ENCODE measurements at regions not wholly inside any gene's neighbourhood (a gene's known extent, or its start where the extent isn't known, plus 50 kb on each side); places are given as distances from the start of the nearest gene placed in this dataset.

GRCh38 chr11:122062763-122063162, 53.3 kb downstream of the BLID start:
- no peak for DNase-seq

- DNase-seq, result no peak
These were observed 56.5 kb downstream of the BLID start for GRCh38 chr11:122059565-122059964.

GRCh38 chr11:122050021-122050690, 65.9 kb downstream of the BLID start:
- peak; percentile 22 for DNase-seq

GRCh38 chr11:122048401-122048800, 67.6 kb downstream of the BLID start:
- DNase-seq, result no peak

- DNase-seq, result no peak
These were observed 69.2 kb downstream of the BLID start for GRCh38 chr11:122046846-122047245.

GRCh38 chr11:122046438-122046837, 69.6 kb downstream of the BLID start:
- DNase-seq, result no peak

- DNase-seq, result peak; percentile 23
These were observed 70.8 kb downstream of the BLID start for GRCh38 chr11:122045181-122045586.

- DNase-seq, result no peak
These were observed 71.9 kb downstream of the BLID start for GRCh38 chr11:122044086-122044485.

- no peak for DNase-seq
These were observed 73.0 kb downstream of the BLID start for GRCh38 chr11:122042981-122043380.

- DNase-seq, result no peak
These were observed 75.6 kb downstream of the BLID start for GRCh38 chr11:122040464-122040863.

- DNase-seq, result no peak
These were observed 77.5 kb downstream of the BLID start for GRCh38 chr11:122038543-122038942.

- DNase-seq, result no peak
These were observed 78.1 kb downstream of the BLID start for GRCh38 chr11:122037911-122038310.

GRCh38 chr11:122036493-122036892, 79.5 kb downstream of the BLID start:
- no peak for DNase-seq

- no peak for DNase-seq
These were observed 80.0 kb downstream of the BLID start for GRCh38 chr11:122036018-122036417.

GRCh38 chr11:122033631-122034030, 82.4 kb downstream of the BLID start:
- DNase-seq, result no peak

- no peak for DNase-seq
These were observed 82.8 kb downstream of the BLID start for GRCh38 chr11:122033193-122033592.

- DNase-seq, result no peak
These were observed 83.7 kb downstream of the BLID start for GRCh38 chr11:122032317-122032716.

GRCh38 chr11:122031813-122032212, 84.2 kb downstream of the BLID start:
- DNase-seq, result no peak

- no peak for DNase-seq
These were observed 85.7 kb downstream of the BLID start for GRCh38 chr11:122030286-122030685.

- no peak for DNase-seq
These were observed 87.5 kb downstream of the BLID start for GRCh38 chr11:122028545-122028944.

- DNase-seq, result no peak
These were observed 88.0 kb downstream of the BLID start for GRCh38 chr11:122028036-122028435.

GRCh38 chr11:122025757-122026156, 90.3 kb downstream of the BLID start:
- no peak for DNase-seq

- no peak for DNase-seq
These were observed 91.7 kb downstream of the BLID start for GRCh38 chr11:122024278-122024677.

- no peak for DNase-seq
These were observed 92.3 kb downstream of the BLID start for GRCh38 chr11:122023614-122024250.

GRCh38 chr11:122022646-122023045, 93.4 kb downstream of the BLID start:
- DNase-seq, result no peak
